GM23248 (cell line): ENCODE measurements at regions not wholly inside any gene's neighbourhood (a gene's known extent, or its start where the extent isn't known, plus 50 kb on each side); places are given as distances from the start of the nearest gene placed in this dataset.
A peak's percentile ranks its signal among the peaks of the same experiment; 100 is the strongest.

ENCODE experiments used
- DNase-seq: peaks from one replicate; pipeline ENCODE4 v3.0.0-alpha.2; 2015
- H2AFZ ChIP-seq: fragments of 200-600 bp; sonication (generic); 2 replicates; pipeline ENCODE4 v1.6.1; 2016; ENCODE audit warnings: antibody characterized with exemption
- H3F3A ChIP-seq: fragments of 200-600 bp; sonication (generic); 2 replicates; pipeline ENCODE4 v1.6.1; 2016; ENCODE audit warnings: mild to moderate bottlenecking, antibody characterized with exemption, mixed run types; ENCODE audit not compliant: insufficient read depth
- H3K27ac ChIP-seq: fragments of 200-600 bp; sonication (generic); 2 replicates; pipeline ENCODE4 v1.5.1; 2016; ENCODE audit warnings: mild to moderate bottlenecking
- H3K27me3 ChIP-seq: fragments of 200-600 bp; sonication (generic); replicated peaks from 2 replicates; pipeline ENCODE4 v1.6.1; 2016; ENCODE audit warnings: mild to moderate bottlenecking; ENCODE audit not compliant: insufficient read depth
- H3K36me3 ChIP-seq: fragments of 200-600 bp; sonication (generic); 2 replicates; pipeline ENCODE4 v1.6.1; 2016; ENCODE audit warnings: low read depth, mild to moderate bottlenecking
- H3K4me1 ChIP-seq: fragments of 200-600 bp; sonication (generic); 2 replicates; pipeline ENCODE4 v1.6.1; 2016; ENCODE audit warnings: mild to moderate bottlenecking; ENCODE audit not compliant: insufficient read depth
- H3K4me2 ChIP-seq: fragments of 200-600 bp; sonication (generic); one replicate; pipeline ENCODE4 v1.6.1; 2016; ENCODE audit warnings: mild to moderate bottlenecking; ENCODE audit not compliant: unreplicated experiment
- H3K4me3 ChIP-seq: fragments of 200-600 bp; sonication (generic); 2 replicates; pipeline ENCODE4 v1.5.1; 2016; ENCODE audit warnings: mild to moderate bottlenecking
- H3K79me2 ChIP-seq: fragments of 200-600 bp; sonication (generic); 2 replicates; pipeline ENCODE4 v1.6.1; 2016; ENCODE audit warnings: mild to moderate bottlenecking; ENCODE audit not compliant: insufficient read depth
- H3K9ac ChIP-seq: fragments of 200-600 bp; sonication (generic); 2 replicates; pipeline ENCODE4 v1.6.1; 2016; ENCODE audit warnings: mild to moderate bottlenecking
- H3K9me2 ChIP-seq: fragments of 200-600 bp; sonication (generic); 2 replicates; pipeline ENCODE4 v1.6.1; 2016; ENCODE audit warnings: mixed run types, mild to moderate bottlenecking, moderate library complexity; ENCODE audit not compliant: insufficient read depth
- H3K9me3 ChIP-seq: fragments of 200-600 bp; sonication (generic); one replicate; pipeline ENCODE4 v1.6.1; 2017; ENCODE audit warnings: low read depth
- H4K20me1 ChIP-seq: fragments of 200-600 bp; sonication (generic); 2 replicates; pipeline ENCODE4 v1.6.0; 2016; ENCODE audit not compliant: insufficient read depth
- EZH2 ChIP-seq: fragments of 200-600 bp; sonication (generic); IDR thresholded peaks from 2 replicates; pipeline ENCODE4 v1.6.1; 2018; ENCODE audit warnings: antibody characterized with exemption, mild to moderate bottlenecking; ENCODE audit not compliant: insufficient read depth, poor library complexity, severe bottlenecking
- EZH2phosphoT487 ChIP-seq: fragments of 200-600 bp; sonication (generic); IDR thresholded peaks from 2 replicates; pipeline ENCODE4 v1.6.1; 2018; ENCODE audit warnings: antibody characterized with exemption, moderate library complexity, mild to moderate bottlenecking, low read depth; ENCODE audit not compliant: insufficient read depth
- WGBS, 2 experiments: methylation state at CpG; one replicate each; pipeline ENCODE4 v1.1.6; 2015 to 2017; ENCODE audit warnings: low lambda C conversion rate in 2 of 2, low coverage in 1 of 2; ENCODE audit errors: missing lambda C conversion rate in 2 of 2; 5-methylcytosine and 5-hydroxymethylcytosine counted together
- in situ Hi-C: fragments of 300-500 bp; cut with MboI; formaldehyde crosslinking; loops from 2 replicates; pipeline ENCODE4 v1.15.0; 2020

DNA sequence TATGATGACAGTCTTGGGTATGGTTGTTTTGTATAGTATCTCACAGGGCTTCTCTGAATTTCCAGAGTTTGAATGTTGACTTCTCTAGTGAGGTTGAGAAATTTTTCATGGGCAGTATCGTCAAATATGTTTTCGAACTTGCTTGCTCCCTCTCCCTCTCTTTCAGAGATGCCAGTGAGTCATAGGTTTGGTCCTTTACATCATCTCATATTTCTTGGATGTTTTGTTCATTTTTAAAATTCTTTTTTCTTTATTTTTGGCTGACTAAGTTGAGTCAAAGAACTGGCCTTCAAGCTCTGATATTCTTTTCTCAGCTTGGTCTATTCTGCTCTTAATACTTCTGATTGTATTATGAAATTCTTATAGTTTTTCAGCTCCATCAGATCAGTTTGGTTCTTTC is 282.3 kb upstream of the NECTIN3 start:
- Histone ChIP-seq H3K9me2 (no peaks in the 10 kb centered on the region), H3K4me2 (peak overlapping the region; percentile 50), H3K4me3 (peak overlapping the region; percentile 29; the same call in 1 of the 2 replicates), H3K79me2 (no peaks in the 10 kb centered on the region), H3K9me3 (no peaks in the 10 kb centered on the region), H4K20me1 (no peaks in the 10 kb centered on the region), H3K27me3 (no peaks in the 10 kb centered on the region), H3K27ac (peak overlapping the region; percentile 58), H3K9ac (no peak overlapping the region), H2AFZ (peak overlapping the region; percentile 58), H3K36me3 (no peaks in the 10 kb centered on the region), H3F3A (peaks cover 15% of the 10 kb centered on the region), H3K4me1 (peaks cover 39% of the 10 kb centered on the region)
- WGBS, 2 experiments = 4 to 13% methylated on average over 2 of the region's 2 CpGs
- no peak for TF ChIP-seq EZH2
- no peak for TF ChIP-seq EZH2phosphoT487
- peak; percentile 74 for DNase-seq
- in situ Hi-C loops = no loop called here

- no peaks in the 10 kb centered on the region for H3K27me3 ChIP-seq
- in situ Hi-C loops = no loop called here
- H3K9me3 ChIP-seq = no peaks in the 10 kb centered on the region
- no peak overlapping the region for H3K9ac ChIP-seq
- peak overlapping the region; percentile 65 for H2AFZ ChIP-seq
- no peak for DNase-seq
- WGBS, 2 experiments = 76 to 80% methylated on average over 2 of the region's 2 CpGs
- H3K4me3 ChIP-seq = no peak overlapping the region
- H3K4me1 ChIP-seq = peaks cover 39% of the 10 kb centered on the region
- TF ChIP-seq EZH2 = no peak
- TF ChIP-seq EZH2phosphoT487 = no peak
- H3K36me3 ChIP-seq = no peaks in the 10 kb centered on the region
- H3K79me2 ChIP-seq = no peaks in the 10 kb centered on the region
- H3K9me2 ChIP-seq = no peaks in the 10 kb centered on the region
- H3K27ac ChIP-seq = peak overlapping the region; percentile 58; the same call in 1 of the 2 replicates
- no peaks in the 10 kb centered on the region for H4K20me1 ChIP-seq
- peaks cover 15% of the 10 kb centered on the region for H3F3A ChIP-seq
- H3K4me2 ChIP-seq = peak overlapping the region; percentile 50
Observed at GRCh38 chr3:110790631-110791030, 281.0 kb upstream of the NECTIN3 start.

GRCh38 chr3:110791995-110792686 is 279.5 kb upstream of the NECTIN3 start:
- Histone ChIP-seq H3K4me2 (peak overlapping the region; percentile 50), H3K79me2 (no peaks in the 10 kb centered on the region), H3K4me1 (peaks cover 39% of the 10 kb centered on the region), H2AFZ (peak overlapping the region; percentile 65), H3K9me3 (no peaks in the 10 kb centered on the region), H4K20me1 (no peaks in the 10 kb centered on the region), H3K27me3 (no peaks in the 10 kb centered on the region), H3K27ac (peak overlapping the region; percentile 43), H3K36me3 (no peaks in the 10 kb centered on the region), H3K4me3 (no peak overlapping the region), H3K9ac (no peak overlapping the region), H3F3A (peaks cover 15% of the 10 kb centered on the region), H3K9me2 (no peaks in the 10 kb centered on the region)
- 89 to 94% methylated on average over 2 of the region's 2 CpGs for WGBS, 2 experiments
- peak; percentile 50 for DNase-seq
- TF ChIP-seq EZH2phosphoT487 = no peak
- in situ Hi-C loops = no loop called here

GRCh38 chr3:110793611-110794010 is 278.0 kb upstream of the NECTIN3 start:
- Histone ChIP-seq H3K9me3 (no peaks in the 10 kb centered on the region), H3K4me2 (no peak overlapping the region), H3K36me3 (no peaks in the 10 kb centered on the region), H3K9me2 (no peaks in the 10 kb centered on the region), H3K27ac (no peak overlapping the region), H3K9ac (no peak overlapping the region), H3F3A (peaks cover 15% of the 10 kb centered on the region), H3K27me3 (no peaks in the 10 kb centered on the region), H3K4me1 (peaks cover 39% of the 10 kb centered on the region), H3K79me2 (no peaks in the 10 kb centered on the region), H2AFZ (0 out of 2 replicates have a peak overlapping the region, but pooled peaks have one; percentile 3), H3K4me3 (no peak overlapping the region), H4K20me1 (no peaks in the 10 kb centered on the region)
- no peak for TF ChIP-seq EZH2phosphoT487
- no peak for TF ChIP-seq EZH2
- in situ Hi-C loops = no loop called here
- DNase-seq = no peak
- WGBS, 2 experiments = 98 to 100% methylated on average over 1 of the region's 1 CpG

DNA sequence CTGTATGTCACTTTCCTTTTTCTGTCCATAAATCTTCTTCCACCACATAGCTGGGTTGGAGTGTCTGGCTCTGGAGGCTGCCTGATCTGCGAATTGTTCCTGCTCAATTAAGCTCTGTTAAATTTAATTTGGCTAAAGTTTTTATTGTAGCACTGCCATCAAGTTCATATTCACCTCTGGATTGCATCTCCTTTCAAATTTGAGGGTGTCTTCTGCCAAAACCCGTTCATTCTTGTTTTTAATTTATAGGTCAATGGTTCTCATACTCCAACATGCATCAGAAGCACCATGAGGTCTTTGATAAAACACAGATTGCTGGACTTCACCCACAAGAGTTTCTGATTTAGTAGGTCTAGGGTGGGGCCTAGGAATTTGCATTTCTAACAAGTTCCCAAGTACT is 276.5 kb upstream of the NECTIN3 start:
- H3K27me3 ChIP-seq = no peaks in the 10 kb centered on the region
- no peak for DNase-seq
- no peak overlapping the region for H2AFZ ChIP-seq
- H4K20me1 ChIP-seq = no peaks in the 10 kb centered on the region
- WGBS, 2 experiments = 59 to 67% methylated on average over 2 of the region's 2 CpGs
- no peak overlapping the region for H3K9ac ChIP-seq
- no peak for TF ChIP-seq EZH2
- no peak for TF ChIP-seq EZH2phosphoT487
- no peaks in the 10 kb centered on the region for H3K79me2 ChIP-seq
- H3K9me2 ChIP-seq = no peaks in the 10 kb centered on the region
- H3K9me3 ChIP-seq = no peaks in the 10 kb centered on the region
- H3K36me3 ChIP-seq = no peaks in the 10 kb centered on the region
- H3K4me2 ChIP-seq = no peak overlapping the region
- in situ Hi-C loops = no loop called here
- peaks cover 25% of the 10 kb centered on the region for H3K4me1 ChIP-seq
- no peak overlapping the region for H3K4me3 ChIP-seq
- H3F3A ChIP-seq = peaks cover under 1% of the 10 kb centered on the region; the same call in 1 of the 2 replicates
- H3K27ac ChIP-seq = no peak overlapping the region
